Brain microvascular endothelial cell (primary cell): ENCODE measurements at regions not wholly inside any gene's neighbourhood (a gene's known extent, or its start where the extent isn't known, plus 50 kb on each side); places are given as distances from the start of the nearest gene placed in this dataset.

ENCODE experiments used
- DNase-seq: peaks from one replicate; pipeline ENCODE4 v3.0.0-alpha.2; 2020
- H3K27ac ChIP-seq: fragments of 250-450 bp; sonication (Bioruptor Pico); 2 replicates; pipeline ENCODE4 v1.5.1; 2020; ENCODE audit warnings: mild to moderate bottlenecking, moderate library complexity
- H3K27me3 ChIP-seq: fragments of 250-450 bp; sonication (Bioruptor Pico); replicated peaks from 2 replicates; pipeline ENCODE4 v1.5.1; 2020; ENCODE audit warnings: mild to moderate bottlenecking
- H3K36me3 ChIP-seq: fragments of 250-450 bp; sonication (Bioruptor Pico); replicated peaks from 2 replicates; pipeline ENCODE4 v1.5.1; 2020; ENCODE audit warnings: mild to moderate bottlenecking
- H3K4me3 ChIP-seq: 2 replicates; pipeline ENCODE4 v1.5.1; 2011; ENCODE audit warnings: low read depth, mild to moderate bottlenecking, control low read depth, low read length, moderate library complexity
- in situ Hi-C: cut with HindIII; loops from 2 replicates; pipeline ENCODE4 v1.10.0; 2017; ENCODE audit warnings: low sequenced_read_pairs, low pct_ligation_motif_present
- TF ChIP-seq, protein P1 (sequence below): IDR thresholded peaks from 2 replicates; pipeline ENCODE4 v1.5.1; 2011; ENCODE audit warnings: low read depth, mild to moderate bottlenecking, moderate library complexity, low read length, control low read depth, inconsistent platforms; ENCODE audit errors: missing control alignments

DNA sequence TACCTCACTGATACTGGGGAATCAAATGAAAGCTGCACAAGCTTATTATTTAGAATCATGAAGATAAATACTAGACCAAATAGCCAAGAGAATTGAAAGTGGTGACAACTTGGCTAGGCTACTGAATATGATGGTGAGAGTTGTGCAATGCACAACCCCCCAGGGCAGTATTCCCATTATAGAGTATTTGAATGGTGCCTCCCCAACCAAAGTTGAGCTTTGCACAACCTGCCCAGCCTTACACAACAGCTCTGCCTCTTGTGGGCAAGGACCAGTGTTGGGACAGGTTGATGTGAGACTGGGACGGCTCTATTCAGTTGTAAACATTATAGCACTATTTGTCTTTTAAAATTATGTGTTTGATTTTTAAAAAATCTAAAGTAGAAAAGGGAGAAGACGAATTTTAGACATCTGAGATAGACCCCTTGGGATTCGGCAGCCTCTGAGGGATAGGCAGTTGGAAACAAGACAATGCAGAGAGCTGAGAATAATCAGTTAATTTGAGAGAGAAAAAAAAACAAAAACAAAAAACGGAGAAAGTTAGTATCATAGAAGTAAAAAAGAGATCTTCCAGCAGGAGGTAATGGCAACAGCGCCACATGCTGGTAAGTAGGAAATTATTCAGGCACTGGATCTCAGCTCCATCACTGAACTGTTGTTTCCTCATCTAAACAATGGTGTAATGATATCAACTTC, 91.0 kb upstream of the KCNA3 start:
- in situ Hi-C loops: no loop called here
- Histone ChIP-seq H3K27me3 (no peaks in the 10 kb centered on the region), H3K4me3 (no peak overlapping the region), H3K36me3 (no peaks in the 10 kb centered on the region), H3K27ac (no peak overlapping the region)
- TF ChIP-seq, protein P1, sequence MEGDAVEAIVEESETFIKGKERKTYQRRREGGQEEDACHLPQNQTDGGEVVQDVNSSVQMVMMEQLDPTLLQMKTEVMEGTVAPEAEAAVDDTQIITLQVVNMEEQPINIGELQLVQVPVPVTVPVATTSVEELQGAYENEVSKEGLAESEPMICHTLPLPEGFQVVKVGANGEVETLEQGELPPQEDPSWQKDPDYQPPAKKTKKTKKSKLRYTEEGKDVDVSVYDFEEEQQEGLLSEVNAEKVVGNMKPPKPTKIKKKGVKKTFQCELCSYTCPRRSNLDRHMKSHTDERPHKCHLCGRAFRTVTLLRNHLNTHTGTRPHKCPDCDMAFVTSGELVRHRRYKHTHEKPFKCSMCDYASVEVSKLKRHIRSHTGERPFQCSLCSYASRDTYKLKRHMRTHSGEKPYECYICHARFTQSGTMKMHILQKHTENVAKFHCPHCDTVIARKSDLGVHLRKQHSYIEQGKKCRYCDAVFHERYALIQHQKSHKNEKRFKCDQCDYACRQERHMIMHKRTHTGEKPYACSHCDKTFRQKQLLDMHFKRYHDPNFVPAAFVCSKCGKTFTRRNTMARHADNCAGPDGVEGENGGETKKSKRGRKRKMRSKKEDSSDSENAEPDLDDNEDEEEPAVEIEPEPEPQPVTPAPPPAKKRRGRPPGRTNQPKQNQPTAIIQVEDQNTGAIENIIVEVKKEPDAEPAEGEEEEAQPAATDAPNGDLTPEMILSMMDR: peak; percentile 79
- peak; percentile 28 for DNase-seq

DNA sequence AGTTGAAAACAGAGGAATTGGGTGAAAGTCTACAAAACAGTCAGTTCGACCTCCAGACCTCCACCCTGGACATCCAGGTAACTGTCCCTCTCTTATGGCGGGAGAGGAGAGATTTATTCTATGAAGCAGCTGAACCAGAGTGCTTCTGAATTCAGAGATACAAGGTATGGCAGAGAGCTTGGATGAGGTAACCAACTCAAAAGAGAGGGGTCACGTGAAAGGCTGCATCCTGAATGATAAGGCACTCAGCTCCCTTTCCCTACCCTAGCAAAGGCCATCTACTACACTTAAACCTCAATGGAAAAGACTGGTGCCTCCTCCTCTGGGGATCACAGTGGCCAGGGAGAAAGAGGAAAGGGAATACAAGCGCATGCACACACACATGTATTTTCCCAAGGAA, 88.4 kb upstream of the KCNA3 start:
- H3K27me3 ChIP-seq: no peaks in the 10 kb centered on the region
- no peak overlapping the region for H3K4me3 ChIP-seq
- in situ Hi-C loops: no loop called here
- H3K36me3 ChIP-seq: no peaks in the 10 kb centered on the region
- no peak for DNase-seq
- no peak overlapping the region for H3K27ac ChIP-seq
- TF ChIP-seq, protein P1: no peak

DNA sequence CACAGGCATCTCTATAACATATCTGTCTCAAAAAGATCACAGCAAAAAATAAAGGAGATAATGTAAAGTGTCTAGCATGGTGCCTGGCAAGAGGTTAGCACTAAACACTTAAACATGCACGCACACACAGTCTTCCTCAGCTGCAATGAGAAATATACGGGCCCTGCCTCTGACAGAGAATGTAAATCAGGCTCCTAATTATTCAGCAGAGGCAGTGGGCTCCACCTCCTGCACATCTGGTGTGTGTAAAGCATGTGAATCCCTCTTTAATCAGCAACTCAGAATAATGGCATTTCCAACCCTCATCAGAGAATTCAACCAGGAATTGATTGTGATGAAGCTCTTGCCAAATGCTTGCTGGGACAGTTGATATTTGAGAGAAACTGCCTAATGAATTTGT, 85.6 kb upstream of the KCNA3 start:
- H3K27me3 ChIP-seq: no peaks in the 10 kb centered on the region
- no peak overlapping the region for H3K4me3 ChIP-seq
- in situ Hi-C loops: no loop called here
- no peaks in the 10 kb centered on the region for H3K36me3 ChIP-seq
- TF ChIP-seq, protein P1: no peak
- no peak overlapping the region for H3K27ac ChIP-seq
- DNase-seq: no peak

DNA sequence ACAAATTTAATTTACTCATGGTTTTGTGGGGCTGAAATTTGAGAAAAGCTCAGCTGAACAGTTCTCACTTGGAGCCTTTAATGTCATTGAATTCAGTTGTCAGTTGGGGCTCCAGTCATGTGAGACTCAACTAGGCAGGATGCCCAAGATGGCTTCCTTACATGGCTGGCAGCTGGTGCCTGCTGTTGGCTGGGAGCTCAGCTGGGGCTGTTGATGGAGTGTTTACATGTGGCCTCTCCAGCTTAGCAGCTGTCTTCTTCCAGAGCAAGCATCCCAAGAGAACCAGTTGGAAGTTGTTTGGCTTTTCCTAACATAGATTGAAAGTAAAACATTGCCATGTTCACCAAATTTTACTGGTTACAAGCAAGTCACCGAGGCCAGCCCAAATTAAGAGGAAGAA, 81.8 kb upstream of the KCNA3 start:
- Histone ChIP-seq H3K36me3 (no peaks in the 10 kb centered on the region), H3K27ac (no peak overlapping the region), H3K27me3 (no peaks in the 10 kb centered on the region), H3K4me3 (no peak overlapping the region)
- TF ChIP-seq, protein P1: no peak
- in situ Hi-C loops: no loop called here
- no peak for DNase-seq

DNA sequence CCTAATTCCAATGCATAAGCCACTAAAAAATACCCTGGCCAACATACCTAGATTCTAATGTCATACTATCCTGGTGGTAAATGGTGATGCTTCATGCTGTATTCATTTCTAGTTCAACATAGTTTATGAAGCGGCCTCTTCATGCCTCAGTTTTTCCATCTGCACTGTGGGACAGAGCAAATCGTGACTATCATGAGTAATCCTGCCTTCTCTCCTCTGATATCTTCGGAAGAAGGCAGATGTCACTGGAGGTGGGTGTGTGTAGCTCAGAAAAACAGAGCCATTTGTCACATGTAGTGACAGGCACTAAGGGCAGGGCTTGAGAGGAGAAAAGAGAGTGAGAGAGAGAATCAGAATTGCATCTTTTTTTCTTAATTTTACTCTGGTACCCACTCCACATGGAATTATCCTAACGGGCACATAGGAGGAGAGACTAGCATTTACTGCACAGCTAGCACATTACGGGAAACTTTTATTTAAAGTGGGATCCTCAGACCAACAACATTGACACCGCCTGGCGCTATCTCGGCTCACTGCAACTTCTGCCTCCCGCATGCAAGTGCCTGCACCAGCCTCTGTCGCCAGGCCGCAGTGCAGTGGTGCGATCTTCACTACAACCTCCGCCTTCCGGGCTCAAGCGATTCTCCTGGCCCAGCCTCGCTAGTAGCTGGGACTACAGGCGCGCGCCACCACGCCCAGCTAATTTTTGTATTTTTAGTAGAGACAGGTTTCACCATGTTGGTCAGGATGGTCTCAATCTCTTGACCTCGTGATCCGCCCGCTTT, 78.4 kb upstream of the KCNA3 start:
- no peak for DNase-seq

More for the DNA sequence above, 78.4 kb upstream of the KCNA3 start:
- TF ChIP-seq, protein P1: no peak
- in situ Hi-C loops: no loop called here
- no peaks in the 10 kb centered on the region for H3K36me3 ChIP-seq
- no peak overlapping the region for H3K27ac ChIP-seq
- no peaks in the 10 kb centered on the region for H3K27me3 ChIP-seq
- no peak overlapping the region for H3K4me3 ChIP-seq
